GM18858 (cell line): ENCODE measurements at regions not wholly inside any gene's neighbourhood (a gene's known extent, or its start where the extent isn't known, plus 50 kb on each side); places are given as distances from the start of the nearest gene placed in this dataset.

Source experiments
- ATAC-seq: cut with Tn5 transposase; IDR thresholded peaks from one replicate; pipeline ENCODE4 v1.9.1; 2021; ENCODE audit not compliant: unreplicated experiment

DNA sequence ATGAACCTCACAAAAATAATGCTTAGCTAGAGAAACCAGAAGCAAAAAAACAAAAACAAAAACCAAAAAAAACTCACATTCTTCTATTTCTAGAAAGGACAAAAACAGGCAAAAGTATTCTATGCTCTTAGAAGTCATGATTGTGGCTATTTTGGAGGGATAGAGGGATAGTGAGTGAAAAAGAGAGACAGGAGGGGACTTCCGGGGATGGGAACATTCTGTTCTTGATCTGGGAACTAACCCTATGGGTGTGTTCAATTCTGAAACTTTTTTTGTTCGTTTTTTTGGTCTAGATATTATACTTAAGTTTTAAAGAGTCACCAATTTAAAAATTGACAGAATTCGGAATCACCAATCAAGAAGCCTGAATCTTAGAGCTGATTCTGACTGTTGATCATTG is 120.0 kb upstream of the TPM1 start:
- no peak for ATAC-seq

DNA sequence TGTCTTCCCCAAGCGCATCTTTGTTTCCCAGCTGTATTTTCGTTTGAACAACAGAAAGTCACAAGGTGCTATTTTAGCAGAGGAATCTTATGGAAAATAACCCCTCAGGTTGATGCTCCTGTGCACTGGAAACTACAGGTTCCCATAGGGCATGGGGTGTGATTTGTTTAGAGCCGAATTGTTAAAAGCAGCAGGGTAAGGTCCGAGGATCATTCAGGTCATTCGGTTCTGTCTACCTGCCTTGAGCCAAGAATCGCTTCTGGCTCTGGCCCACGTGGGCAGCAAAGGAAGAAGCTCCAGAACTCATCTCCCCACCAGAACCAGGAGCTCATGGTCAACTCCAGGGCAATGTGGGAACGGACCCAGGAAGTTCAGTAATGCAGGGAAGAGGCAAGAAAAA is 116.7 kb upstream of the TPM1 start:
- ATAC-seq, result no peak

DNA sequence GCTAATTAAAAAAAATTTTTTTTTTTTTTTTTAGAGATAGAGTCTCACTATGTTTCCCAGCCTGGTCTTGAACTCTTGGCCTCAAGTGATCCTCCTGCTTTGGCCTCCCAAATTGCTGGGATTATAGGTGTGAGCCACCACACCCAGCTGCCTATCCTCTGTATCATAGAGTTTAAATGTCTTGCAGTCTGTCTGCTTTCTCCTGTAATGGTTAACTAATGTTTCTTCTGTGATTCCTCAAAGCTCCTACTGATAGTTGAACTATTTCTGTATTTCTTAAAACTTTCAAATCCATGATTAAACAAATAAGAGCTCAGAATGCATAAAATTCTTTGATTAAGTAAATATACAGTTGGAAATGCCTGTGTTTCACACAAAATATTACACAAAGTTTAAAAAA is 115.4 kb upstream of the TPM1 start:
- no peak for ATAC-seq

DNA sequence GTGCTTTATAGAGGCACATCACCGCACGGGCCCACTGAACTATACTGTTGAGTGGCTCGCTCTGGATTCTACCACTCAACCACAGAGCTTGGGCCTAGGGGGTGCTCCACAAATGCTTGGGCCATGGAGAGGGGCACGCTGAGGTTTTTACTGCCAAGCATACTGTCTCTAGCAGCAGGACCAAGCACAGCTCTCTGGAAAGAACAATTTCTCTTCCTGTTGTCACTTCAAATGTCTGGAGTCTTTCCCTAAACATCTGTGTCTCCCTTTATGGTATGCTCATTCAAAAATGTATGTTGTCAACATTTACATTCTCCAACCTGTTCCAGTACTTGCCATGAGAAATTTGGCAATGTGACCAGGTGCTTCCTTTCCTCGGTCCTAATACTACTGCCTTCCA is 114.7 kb upstream of the TPM1 start:
- no peak for ATAC-seq

DNA sequence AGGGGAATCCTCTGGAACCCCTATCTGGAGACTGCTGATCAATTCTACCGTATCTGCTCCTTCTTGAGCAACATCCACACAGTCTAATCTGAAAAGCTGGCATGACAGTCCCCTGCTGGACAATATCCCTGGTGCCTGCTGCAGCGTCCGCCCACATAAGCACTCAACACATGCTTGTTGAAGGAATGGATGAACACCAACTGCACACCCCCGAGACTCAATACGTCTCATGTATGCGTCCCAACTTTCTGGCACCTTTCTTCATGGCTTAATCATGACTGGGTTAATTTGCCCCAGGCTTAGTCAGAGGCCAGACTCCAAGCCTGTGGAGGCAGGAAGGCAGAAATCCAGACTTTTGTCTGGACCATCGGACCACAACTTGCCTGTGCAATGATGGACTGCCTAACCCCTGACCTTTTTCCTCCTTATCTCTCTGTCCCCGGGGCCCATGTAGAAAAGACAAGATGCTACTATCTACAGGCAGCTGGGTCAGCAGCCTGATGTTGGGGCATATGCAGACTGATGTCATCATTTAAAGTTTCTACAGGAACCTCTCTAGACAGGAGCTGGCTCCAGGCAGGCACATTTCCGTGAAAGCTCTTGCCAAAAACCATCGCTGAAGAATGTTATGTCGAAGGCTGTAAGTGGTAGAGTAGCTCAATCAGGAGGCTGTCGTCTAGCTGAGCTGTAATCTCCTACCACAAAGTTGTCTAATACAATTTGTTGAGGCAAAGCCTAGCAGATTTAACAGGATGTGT is 114.1 kb upstream of the TPM1 start:
- no peak for ATAC-seq

DNA sequence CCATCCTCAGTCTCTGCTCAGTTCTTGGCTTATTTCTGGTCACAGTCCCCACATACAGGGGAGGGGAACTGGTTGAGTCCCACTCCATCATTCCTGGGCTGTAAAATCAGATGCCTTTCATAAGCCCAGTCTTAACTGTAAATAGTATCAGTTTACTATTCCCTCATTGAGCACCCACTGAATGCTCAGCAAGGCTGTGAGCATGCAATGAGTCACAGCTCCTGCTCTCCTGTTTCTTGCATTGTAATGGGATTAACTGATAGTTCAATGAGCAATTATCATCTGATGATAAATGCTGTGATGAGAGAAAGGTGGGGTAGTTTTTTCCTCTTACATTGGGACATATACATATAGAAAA is 113.6 kb upstream of the TPM1 start:
- no peak for ATAC-seq

DNA sequence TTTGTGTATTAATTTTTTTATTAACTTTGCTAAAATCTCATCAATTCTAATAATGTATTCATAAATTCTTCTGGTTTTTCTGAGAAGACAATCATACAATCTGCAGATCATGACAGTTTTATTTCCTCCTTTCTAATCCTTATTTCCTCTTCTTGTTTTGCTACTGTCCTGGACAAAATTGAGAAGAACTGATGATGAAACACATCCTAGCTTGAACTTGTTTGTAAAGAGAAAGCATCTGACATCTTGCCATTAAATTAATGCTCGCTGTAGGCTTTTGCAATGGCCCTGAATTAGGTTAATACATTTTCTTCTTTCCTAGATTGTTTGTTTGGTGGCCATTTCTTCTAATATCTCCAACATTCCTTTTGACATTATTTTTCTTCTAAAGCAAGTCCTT is 110.9 kb upstream of the TPM1 start:
- ATAC-seq, result no peak

DNA sequence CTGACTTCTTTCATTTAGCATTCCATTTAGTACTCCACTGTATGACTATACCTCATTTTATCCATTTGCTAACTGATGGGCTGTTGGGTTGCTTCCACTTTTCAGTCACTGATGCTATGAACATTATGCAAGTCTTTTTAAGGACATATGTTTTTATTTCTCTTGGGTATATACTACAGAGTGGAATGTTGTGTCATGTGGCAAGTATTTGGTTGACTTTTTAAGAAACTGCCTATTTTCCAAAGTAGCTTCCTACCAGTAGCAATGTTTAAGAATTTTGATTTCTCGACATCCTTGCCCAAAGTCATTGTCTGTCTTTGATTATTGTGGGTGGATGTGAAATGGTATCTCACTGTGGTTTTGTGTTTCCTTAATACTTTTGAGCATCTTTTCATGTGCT is 110.1 kb upstream of the TPM1 start:
- ATAC-seq, result no peak

DNA sequence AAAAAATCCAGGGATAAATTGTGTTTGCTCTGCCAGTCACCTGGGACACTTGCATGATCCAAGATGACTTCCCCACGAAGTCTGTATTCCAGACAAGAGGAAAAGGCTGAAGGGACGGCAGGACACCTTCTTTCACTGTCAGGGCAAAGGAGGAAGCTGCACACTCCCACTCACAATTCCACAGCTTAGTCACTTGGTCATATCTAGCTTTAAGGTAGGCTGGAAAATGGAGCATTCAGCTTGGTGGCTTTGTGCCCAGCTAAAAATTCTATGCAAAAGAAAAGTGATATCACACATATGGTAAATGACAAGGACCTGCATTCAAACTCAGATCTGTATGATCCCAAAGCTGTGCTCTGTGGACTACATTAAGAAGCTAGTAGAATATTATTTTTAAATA is 109.2 kb upstream of the TPM1 start:
- ATAC-seq, result no peak

DNA sequence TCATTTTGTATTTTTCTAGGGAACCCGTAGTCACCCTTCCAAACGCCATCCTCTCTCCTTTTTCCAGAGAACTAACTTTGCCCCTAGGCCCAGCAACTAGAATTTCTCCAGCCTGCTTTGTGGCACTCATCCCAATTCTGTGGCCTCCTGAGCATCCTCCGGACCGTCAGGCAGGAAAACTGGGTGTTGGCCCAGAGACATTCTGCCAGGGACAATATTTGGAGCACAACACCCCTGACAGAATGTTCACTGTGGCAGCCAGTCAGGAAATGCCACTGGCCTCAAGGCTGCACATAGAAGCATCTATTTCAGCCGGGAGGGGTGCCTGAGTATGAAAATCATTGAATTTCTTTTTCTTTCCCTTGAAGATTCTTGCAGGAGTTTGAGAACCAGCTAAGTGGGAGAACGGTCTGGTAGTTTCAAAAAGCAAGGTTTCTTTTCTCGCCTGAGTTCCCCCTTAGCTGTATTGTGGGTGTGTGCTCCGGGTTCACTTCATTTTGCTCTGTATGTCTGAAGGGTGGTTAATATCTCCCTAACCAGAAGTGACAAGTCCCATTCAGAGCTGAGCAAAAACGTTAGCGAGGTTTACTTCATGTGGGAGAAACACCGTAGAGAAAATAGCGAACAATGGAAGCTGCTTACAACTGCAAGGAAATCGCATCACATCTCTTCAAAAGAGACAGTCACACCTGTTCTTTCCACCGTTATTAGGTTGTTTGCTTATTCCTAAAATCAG is 108.1 kb upstream of the TPM1 start:
- no peak for ATAC-seq

DNA sequence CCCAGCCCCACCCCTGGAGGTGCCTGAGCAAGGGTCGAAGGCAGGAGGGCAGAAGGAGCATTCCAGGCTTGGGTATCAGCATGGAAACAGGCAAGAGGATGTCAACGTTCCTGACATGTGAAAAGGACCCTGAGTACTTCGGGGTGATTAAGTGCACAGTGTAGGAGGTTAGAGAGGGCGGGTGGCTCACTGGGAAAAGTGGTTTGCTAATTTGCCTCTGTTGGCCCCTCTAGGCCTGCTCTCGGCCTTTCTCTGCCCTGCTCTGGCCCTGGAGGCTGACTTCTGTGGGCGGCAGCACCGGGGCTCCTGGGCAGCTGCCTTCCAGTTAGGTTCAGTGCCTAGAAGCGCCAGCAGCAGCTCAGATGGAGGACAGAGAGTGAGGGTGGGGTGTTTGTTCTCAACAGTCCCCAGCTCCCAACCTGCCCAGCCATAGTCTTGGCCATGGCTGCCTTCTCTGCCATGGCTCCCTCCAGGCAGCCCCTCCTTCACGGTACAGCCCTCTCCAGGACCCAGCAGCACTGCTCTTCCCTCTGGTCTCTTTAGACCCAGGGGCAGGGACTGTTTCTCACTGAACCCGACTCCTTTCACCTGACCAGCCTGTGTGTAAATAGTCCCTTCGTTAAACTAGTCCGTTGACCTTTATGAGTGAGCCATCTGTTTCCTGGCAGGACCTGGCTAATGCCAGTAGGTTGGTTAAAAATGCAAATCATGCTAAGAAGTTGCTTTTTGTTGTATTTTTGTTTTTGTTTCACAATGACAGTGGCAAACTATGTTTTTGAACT is 107.1 kb upstream of the TPM1 start:
- no peak for ATAC-seq

DNA sequence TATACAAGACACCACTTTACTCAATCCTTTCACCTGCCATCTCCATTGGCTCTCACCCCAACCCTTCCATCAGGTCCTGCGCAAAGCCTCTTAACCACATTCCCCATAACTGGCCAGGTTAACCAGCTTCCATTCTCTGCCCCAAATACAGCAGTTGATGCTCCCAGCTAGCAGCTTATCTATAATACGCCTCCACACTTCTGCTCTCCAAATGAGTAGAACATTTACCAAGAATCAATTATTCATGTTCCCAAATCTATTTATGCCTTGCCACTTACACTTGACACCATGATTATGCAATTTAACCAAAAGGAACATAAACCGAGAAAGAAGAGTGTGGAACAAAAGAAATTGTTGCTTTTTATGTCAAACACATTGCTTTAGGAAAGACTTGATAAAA is 103.7 kb upstream of the TPM1 start:
- no peak for ATAC-seq

DNA sequence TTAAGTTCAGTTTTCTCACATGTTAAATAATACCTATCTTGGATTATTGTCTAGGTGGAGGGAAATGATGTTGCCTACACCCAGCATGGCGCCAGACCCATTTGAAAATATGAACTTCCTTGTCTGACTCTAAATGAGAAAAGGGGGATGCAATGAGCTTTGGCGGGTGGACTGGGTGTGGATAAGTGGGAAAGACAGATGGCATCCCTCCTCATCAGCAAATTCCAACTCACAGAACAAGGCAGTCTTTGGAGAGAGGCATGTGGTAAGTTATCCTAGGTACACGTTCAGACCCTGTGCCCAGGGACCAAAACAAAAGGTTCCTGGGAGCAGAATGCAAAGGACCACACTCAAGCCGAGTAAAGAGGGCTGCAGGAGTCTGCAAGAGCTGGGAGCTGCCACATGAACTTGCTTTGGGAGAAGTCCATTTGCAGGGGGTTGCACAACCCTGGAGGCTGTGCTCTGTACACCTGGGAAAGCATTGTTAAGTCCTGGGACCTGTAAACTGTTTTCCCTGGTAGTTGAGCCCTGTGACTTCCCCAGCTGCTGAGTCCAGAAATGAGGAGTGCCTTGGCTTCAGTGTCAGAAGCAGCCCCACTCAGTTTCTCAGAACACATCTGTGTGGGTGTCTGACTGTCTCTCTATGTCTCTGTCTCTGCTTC is 102.3 kb upstream of the TPM1 start:
- ATAC-seq, result no peak

DNA sequence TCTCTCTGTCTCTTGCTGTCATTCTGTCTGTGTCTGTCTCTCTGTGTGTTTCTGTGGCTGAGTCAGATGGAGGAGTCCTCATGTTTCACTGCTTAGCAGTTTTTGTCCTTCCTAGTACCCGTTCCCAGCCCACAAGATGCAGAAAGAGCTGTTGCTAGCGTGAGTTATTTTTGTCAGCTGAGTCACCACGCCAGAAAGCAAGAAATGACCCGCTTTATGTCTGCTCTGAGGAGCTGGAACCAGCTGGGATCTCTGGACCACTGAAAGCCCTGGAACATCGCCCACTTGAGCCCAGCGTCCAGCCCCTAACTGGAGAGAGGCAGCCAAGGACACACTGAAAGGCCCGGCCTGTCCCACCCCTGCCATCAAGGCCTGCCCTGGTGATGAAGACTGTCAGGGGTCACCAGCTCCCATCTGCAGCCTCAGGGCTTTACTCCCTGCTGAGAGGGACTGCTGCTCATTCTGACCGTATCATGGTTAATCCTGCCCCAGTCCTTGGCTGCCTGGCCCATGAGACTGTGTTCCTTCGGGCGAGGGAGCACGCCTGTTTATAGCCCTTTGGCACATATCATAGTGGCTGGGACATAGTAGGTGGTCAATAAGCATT is 101.7 kb upstream of the TPM1 start:
- ATAC-seq, result no peak

DNA sequence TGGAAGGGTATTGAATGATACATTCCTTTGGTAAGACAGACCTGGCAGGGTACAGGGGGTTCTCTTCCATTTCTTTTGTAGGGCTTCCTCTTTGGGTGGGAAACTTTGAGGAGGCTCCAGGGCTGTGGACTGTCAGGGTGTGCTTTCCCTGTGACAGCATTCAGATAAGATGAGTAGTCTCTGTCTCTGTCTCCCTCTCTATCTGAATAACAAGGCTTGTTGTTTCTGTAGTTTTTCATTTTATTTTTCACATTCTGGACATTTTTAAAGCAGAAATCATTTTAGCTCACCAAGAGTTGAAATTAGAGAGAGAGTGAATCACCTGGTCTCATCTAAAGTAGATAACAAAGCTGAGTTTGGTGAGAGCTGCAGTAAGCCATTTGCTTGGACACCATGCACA is 100.8 kb upstream of the TPM1 start:
- ATAC-seq, result no peak

DNA sequence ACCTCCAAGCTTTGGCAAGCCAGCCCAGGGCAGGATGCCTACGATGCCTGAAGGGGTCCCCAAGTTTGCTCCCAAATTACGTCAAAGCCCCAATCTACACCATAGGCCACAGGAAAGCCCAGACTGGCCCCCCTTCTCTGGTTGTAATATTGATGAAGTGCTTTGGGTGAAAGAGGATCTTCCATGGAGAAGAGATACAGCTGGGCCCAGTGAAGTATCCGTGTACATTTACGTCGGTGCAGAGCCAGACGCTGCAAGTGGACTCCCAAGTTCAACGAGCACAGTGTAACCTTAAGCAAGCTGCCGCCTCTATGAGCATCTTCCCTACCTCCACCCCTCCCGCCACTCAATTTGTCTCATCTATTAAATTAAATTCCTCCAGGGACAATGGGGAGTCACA is 100.1 kb upstream of the TPM1 start:
- no peak for ATAC-seq

DNA sequence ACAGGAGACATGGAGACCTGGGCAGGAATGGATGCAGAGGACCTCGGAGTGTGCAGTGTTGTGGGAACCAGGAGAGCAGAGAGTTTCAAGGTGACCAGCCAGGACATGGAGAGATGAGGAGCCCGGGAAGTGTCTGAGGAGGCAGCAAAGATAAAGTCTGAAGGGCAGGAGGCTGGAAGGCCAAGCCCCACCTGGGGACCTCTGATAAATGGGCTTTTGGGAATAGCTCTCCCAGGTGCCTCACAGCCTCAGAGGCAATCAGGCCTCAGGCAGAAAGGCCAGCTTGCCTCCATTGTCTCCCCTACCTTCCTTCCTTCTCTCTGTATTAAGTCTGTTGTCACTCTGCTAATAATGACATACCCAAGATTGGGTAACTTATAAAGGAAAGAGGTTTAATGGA is 97.5 kb upstream of the TPM1 start:
- ATAC-seq, result no peak

DNA sequence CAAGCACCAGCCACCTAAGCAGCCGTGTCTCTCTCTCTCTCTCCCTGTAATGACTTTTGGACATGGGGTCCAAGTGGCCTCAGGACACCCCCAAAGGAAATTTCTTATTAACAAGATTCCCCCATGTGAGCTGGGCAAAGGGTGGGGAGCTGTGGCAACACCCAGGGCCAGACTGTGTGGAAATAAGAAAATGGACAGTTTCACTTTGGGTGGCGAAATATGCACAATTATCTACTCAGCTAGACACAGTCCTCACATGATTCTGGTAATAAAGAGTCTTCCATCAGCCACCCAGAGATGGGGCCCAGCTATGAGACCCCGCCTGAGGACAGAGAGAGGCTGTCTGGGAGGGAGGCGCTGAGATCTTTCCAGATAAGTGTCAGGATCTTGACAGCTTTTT is 96.8 kb upstream of the TPM1 start:
- no peak for ATAC-seq

DNA sequence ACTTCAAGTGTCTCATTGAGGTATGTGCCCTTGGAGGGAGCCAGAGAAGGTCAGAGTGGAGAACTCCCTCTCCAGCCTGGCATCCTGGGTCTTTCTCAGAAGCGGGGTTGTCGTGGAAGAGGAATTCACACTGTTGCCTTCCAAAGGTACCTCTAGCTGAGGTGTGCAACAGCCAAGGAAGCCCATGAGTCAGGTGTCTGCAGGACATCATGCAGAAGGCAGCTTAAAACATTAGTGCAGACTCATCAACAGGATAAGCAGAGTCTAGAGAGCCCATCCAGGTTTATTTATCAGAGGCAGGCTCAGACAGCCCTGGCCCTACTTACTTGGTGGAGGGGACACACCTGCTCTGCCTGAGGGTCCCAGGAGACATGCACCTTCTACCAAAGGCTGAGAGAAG is 95.6 kb upstream of the TPM1 start:
- no peak for ATAC-seq

DNA sequence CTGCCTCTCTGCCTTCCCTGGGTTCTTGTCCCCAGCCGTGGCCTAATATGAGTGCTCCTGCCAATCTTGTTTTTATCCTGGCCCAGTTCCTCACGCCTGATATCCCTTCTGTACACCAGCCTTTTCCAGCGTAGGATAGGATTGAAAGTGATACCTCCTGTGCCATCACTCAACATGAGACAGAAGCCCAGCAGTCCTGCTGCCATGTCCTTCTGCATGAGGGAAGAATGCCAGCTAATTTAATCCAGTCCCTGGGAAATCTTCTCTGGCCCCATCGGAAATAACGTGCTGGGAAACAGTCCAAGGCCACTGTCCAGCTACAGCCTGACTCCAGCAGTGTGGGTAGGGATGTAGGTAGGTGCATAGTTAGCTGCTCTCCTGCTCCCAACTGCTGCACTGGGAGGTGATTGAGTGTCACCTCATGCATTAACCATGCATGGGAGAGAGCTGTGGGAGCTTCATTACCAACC is 92.0 kb upstream of the TPM1 start:
- no peak for ATAC-seq

DNA sequence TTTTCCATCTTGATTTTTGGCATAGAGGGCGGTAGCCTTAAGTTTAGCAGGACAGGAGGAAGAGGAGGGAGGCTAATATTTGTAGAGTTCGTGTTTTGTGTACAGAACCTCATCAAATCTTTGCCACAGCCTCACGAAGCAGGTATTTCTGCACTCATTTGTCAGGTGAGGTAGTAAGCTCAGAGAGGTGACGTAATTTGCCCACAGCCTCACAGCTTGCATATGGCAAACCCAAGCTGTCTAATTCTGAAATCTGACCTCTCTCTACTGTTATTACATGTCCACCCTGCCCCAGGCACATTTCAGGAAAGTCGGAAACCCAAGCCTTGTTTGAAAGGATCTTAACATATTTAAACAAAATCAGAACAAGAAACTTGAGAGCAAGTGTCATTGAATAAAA is 91.1 kb upstream of the TPM1 start:
- ATAC-seq, result no peak
